ENCODE measurements at regions not wholly inside any gene's neighbourhood (a gene's known extent, or its start where the extent isn't known, plus 50 kb on each side); places are given as distances from the start of the nearest gene placed in this dataset.

GRCh38 chr10:64261676-64262075 lies 740.5 kb downstream of the REEP3 start:
- H3K4me1 ChIP-seq (ENCODE audit: insufficient read depth, low read length) = no peaks in the 10 kb centered on the region
- no peaks in the 10 kb centered on the region for H3K36me3 ChIP-seq (ENCODE audit: insufficient read depth, low read length)
- no peaks in the 10 kb centered on the region for H3K9me3 ChIP-seq (ENCODE audit: control insufficient read depth, insufficient read depth, low read length)
- H3K9ac ChIP-seq (ENCODE audit: low read depth, low read length) = no peak overlapping the region

GRCh38 chr10:64265961-64266360 lies 744.8 kb downstream of the REEP3 start:
- Histone ChIP-seq H3K9me3 (ENCODE audit: control insufficient read depth, insufficient read depth, low read length) (no peaks in the 10 kb centered on the region), H3K9ac (ENCODE audit: low read depth, low read length) (no peak overlapping the region), H3K4me1 (ENCODE audit: insufficient read depth, low read length) (no peaks in the 10 kb centered on the region), H3K36me3 (ENCODE audit: insufficient read depth, low read length) (no peaks in the 10 kb centered on the region)

- no peaks in the 10 kb centered on the region for H3K9me3 ChIP-seq (ENCODE audit: control insufficient read depth, insufficient read depth, low read length)
- peaks cover 6% of the 10 kb centered on the region; the same call in 1 of the 2 replicates for H3K4me1 ChIP-seq (ENCODE audit: insufficient read depth, low read length)
- no peak overlapping the region for H3K9ac ChIP-seq (ENCODE audit: low read depth, low read length)
- H3K36me3 ChIP-seq (ENCODE audit: insufficient read depth, low read length) = no peaks in the 10 kb centered on the region
Measured at GRCh38 chr10:64271508-64271907, 750.3 kb downstream of the REEP3 start.

GRCh38 chr10:64271983-64272382 lies 750.8 kb downstream of the REEP3 start:
- no peaks in the 10 kb centered on the region for H3K36me3 ChIP-seq (ENCODE audit: insufficient read depth, low read length)
- H3K4me1 ChIP-seq (ENCODE audit: insufficient read depth, low read length) = peaks cover 6% of the 10 kb centered on the region; the same call in 1 of the 2 replicates
- H3K9ac ChIP-seq (ENCODE audit: low read depth, low read length) = no peak overlapping the region
- H3K9me3 ChIP-seq (ENCODE audit: control insufficient read depth, insufficient read depth, low read length) = no peaks in the 10 kb centered on the region

GRCh38 chr10:64275001-64275400 lies 753.8 kb downstream of the REEP3 start:
- no peak overlapping the region; the same call in 1 of the 2 replicates for H3K9ac ChIP-seq (ENCODE audit: low read depth, low read length)
- peaks cover 6% of the 10 kb centered on the region; the same call in 1 of the 2 replicates for H3K4me1 ChIP-seq (ENCODE audit: insufficient read depth, low read length)
- H3K9me3 ChIP-seq (ENCODE audit: control insufficient read depth, insufficient read depth, low read length) = no peaks in the 10 kb centered on the region
- H3K36me3 ChIP-seq (ENCODE audit: insufficient read depth, low read length) = no peaks in the 10 kb centered on the region

- Histone ChIP-seq H3K9me3 (ENCODE audit: control insufficient read depth, insufficient read depth, low read length) (no peaks in the 10 kb centered on the region), H3K4me1 (ENCODE audit: insufficient read depth, low read length) (peaks cover 6% of the 10 kb centered on the region; the same call in 1 of the 2 replicates), H3K9ac (ENCODE audit: low read depth, low read length) (no peak overlapping the region), H3K36me3 (ENCODE audit: insufficient read depth, low read length) (no peaks in the 10 kb centered on the region)
Measured at GRCh38 chr10:64275774-64276173, 754.6 kb downstream of the REEP3 start.

- H3K9ac ChIP-seq (ENCODE audit: low read depth, low read length) = no peak overlapping the region
- no peaks in the 10 kb centered on the region for H3K9me3 ChIP-seq (ENCODE audit: control insufficient read depth, insufficient read depth, low read length)
- H3K36me3 ChIP-seq (ENCODE audit: insufficient read depth, low read length) = no peaks in the 10 kb centered on the region
- no peaks in the 10 kb centered on the region for H3K4me1 ChIP-seq (ENCODE audit: insufficient read depth, low read length)
Measured at GRCh38 chr10:64277536-64277935, 756.3 kb downstream of the REEP3 start.

GRCh38 chr10:64283621-64284020 lies 762.4 kb downstream of the REEP3 start:
- Histone ChIP-seq H3K9ac (ENCODE audit: low read depth, low read length) (no peak overlapping the region), H3K4me1 (ENCODE audit: insufficient read depth, low read length) (no peaks in the 10 kb centered on the region), H3K9me3 (ENCODE audit: control insufficient read depth, insufficient read depth, low read length) (no peaks in the 10 kb centered on the region), H3K36me3 (ENCODE audit: insufficient read depth, low read length) (no peaks in the 10 kb centered on the region)

- no peaks in the 10 kb centered on the region for H3K9me3 ChIP-seq (ENCODE audit: control insufficient read depth, insufficient read depth, low read length)
- H3K36me3 ChIP-seq (ENCODE audit: insufficient read depth, low read length) = no peaks in the 10 kb centered on the region
- H3K9ac ChIP-seq (ENCODE audit: low read depth, low read length) = no peak overlapping the region
- H3K4me1 ChIP-seq (ENCODE audit: insufficient read depth, low read length) = no peaks in the 10 kb centered on the region
Measured at GRCh38 chr10:64286533-64286932, 765.3 kb downstream of the REEP3 start.

- Histone ChIP-seq H3K9me3 (ENCODE audit: control insufficient read depth, insufficient read depth, low read length) (no peaks in the 10 kb centered on the region), H3K36me3 (ENCODE audit: insufficient read depth, low read length) (no peaks in the 10 kb centered on the region), H3K4me1 (ENCODE audit: insufficient read depth, low read length) (no peaks in the 10 kb centered on the region), H3K9ac (ENCODE audit: low read depth, low read length) (no peak overlapping the region)
Measured at GRCh38 chr10:64288404-64288803, 767.2 kb downstream of the REEP3 start.

GRCh38 chr10:64303566-64303965 lies 782.4 kb downstream of the REEP3 start:
- Histone ChIP-seq H3K9me3 (ENCODE audit: control insufficient read depth, insufficient read depth, low read length) (no peaks in the 10 kb centered on the region), H3K4me1 (ENCODE audit: insufficient read depth, low read length) (no peaks in the 10 kb centered on the region), H3K9ac (ENCODE audit: low read depth, low read length) (no peak overlapping the region), H3K36me3 (ENCODE audit: insufficient read depth, low read length) (no peaks in the 10 kb centered on the region)

GRCh38 chr10:64306729-64307327 lies 785.6 kb downstream of the REEP3 start:
- Histone ChIP-seq H3K36me3 (ENCODE audit: insufficient read depth, low read length) (no peaks in the 10 kb centered on the region), H3K4me1 (ENCODE audit: insufficient read depth, low read length) (no peaks in the 10 kb centered on the region), H3K9me3 (ENCODE audit: control insufficient read depth, insufficient read depth, low read length) (no peaks in the 10 kb centered on the region), H3K9ac (ENCODE audit: low read depth, low read length) (no peak overlapping the region)

GRCh38 chr10:64312876-64313275 lies 791.7 kb downstream of the REEP3 start:
- H3K36me3 ChIP-seq (ENCODE audit: insufficient read depth, low read length) = no peaks in the 10 kb centered on the region
- no peak overlapping the region for H3K9ac ChIP-seq (ENCODE audit: low read depth, low read length)
- H3K9me3 ChIP-seq (ENCODE audit: control insufficient read depth, insufficient read depth, low read length) = no peaks in the 10 kb centered on the region
- H3K4me1 ChIP-seq (ENCODE audit: insufficient read depth, low read length) = no peaks in the 10 kb centered on the region

GRCh38 chr10:64313967-64314366 lies 792.8 kb downstream of the REEP3 start:
- H3K9ac ChIP-seq (ENCODE audit: low read depth, low read length) = no peak overlapping the region
- H3K9me3 ChIP-seq (ENCODE audit: control insufficient read depth, insufficient read depth, low read length) = no peaks in the 10 kb centered on the region
- H3K36me3 ChIP-seq (ENCODE audit: insufficient read depth, low read length) = no peaks in the 10 kb centered on the region
- H3K4me1 ChIP-seq (ENCODE audit: insufficient read depth, low read length) = no peaks in the 10 kb centered on the region

GRCh38 chr10:64316416-64316815 lies 795.2 kb downstream of the REEP3 start:
- Histone ChIP-seq H3K4me1 (ENCODE audit: insufficient read depth, low read length) (no peaks in the 10 kb centered on the region), H3K36me3 (ENCODE audit: insufficient read depth, low read length) (no peaks in the 10 kb centered on the region), H3K9ac (ENCODE audit: low read depth, low read length) (no peak overlapping the region), H3K9me3 (ENCODE audit: control insufficient read depth, insufficient read depth, low read length) (no peaks in the 10 kb centered on the region)

GRCh38 chr10:64316833-64317232 lies 795.6 kb downstream of the REEP3 start:
- H3K4me1 ChIP-seq (ENCODE audit: insufficient read depth, low read length) = no peaks in the 10 kb centered on the region
- no peaks in the 10 kb centered on the region for H3K9me3 ChIP-seq (ENCODE audit: control insufficient read depth, insufficient read depth, low read length)
- no peaks in the 10 kb centered on the region for H3K36me3 ChIP-seq (ENCODE audit: insufficient read depth, low read length)
- H3K9ac ChIP-seq (ENCODE audit: low read depth, low read length) = no peak overlapping the region

Data from ES-I3 (cell line).